H1 (cell line): ENCODE measurements at regions not wholly inside any gene's neighbourhood (a gene's known extent, or its start where the extent isn't known, plus 50 kb on each side); places are given as distances from the start of the nearest gene placed in this dataset.

ENCODE experiments used
- CBX8 ChIP-seq: fragments of 300-800, 300-1000 bp; sonication (generic); IDR thresholded peaks from 2 replicates; pipeline ENCODE4 v1.7.1; 2016; ENCODE audit warnings: low read depth, low read length, borderline replicate concordance
- EGR1 ChIP-seq: IDR thresholded peaks from 2 replicates; pipeline ENCODE4 v1.6.1; 2011; ENCODE audit warnings: low read depth, low read length, borderline replicate concordance
- EZH2 ChIP-seq: fragments of 200-600 bp; sonication (generic); IDR thresholded peaks from 2 replicates; pipeline ENCODE4 v1.7.1; 2012; ENCODE audit warnings: low read depth, mild to moderate bottlenecking, moderate library complexity, low read length, inconsistent platforms; ENCODE audit not compliant: severe bottlenecking
- JUN ChIP-seq: IDR thresholded peaks from 2 replicates; pipeline ENCODE4 v1.6.1; 2011; ENCODE audit warnings: low read depth, mild to moderate bottlenecking, improper control_type of control experiment, low read length
- NRF1 ChIP-seq: IDR thresholded peaks from 2 replicates; pipeline ENCODE4 v1.6.1; 2011; ENCODE audit warnings: mild to moderate bottlenecking, low read depth, low read length, improper control_type of control experiment
- POLR2A ChIP-seq, 2 experiments: IDR thresholded peaks; 1 replicate in 1 of 2; 2 replicates in 1 of 2; pipeline ENCODE4 v1.6.1; 2011; ENCODE audit warnings: low read depth in 2 of 2, low read length in 2 of 2, mild to moderate bottlenecking in 2 of 2; ENCODE audit errors: control extremely low read depth in 1 of 2
- SAP30 ChIP-seq: fragments of 300-600 bp; sonication (generic); IDR thresholded peaks from 2 replicates; pipeline ENCODE4 v1.7.1; 2012; ENCODE audit warnings: low read length, moderate library complexity, mild to moderate bottlenecking, inconsistent platforms; ENCODE audit not compliant: insufficient read depth, insufficient replicate concordance
- SP4 ChIP-seq: IDR thresholded peaks from 2 replicates; pipeline ENCODE4 v1.6.1; 2012; ENCODE audit warnings: low read length, inconsistent platforms
- TBP ChIP-seq: IDR thresholded peaks from 2 replicates; pipeline ENCODE4 v1.6.1; 2011; ENCODE audit warnings: low read depth, low read length, improper control_type of control experiment
- TF ChIP-seq, protein P1 (sequence below): fragments of 300-600 bp; sonication (generic); IDR thresholded peaks from 2 replicates; pipeline ENCODE4 v1.7.1; 2012; ENCODE audit warnings: low read length, moderate library complexity, mild to moderate bottlenecking, inconsistent platforms; ENCODE audit not compliant: insufficient replicate concordance
- TF ChIP-seq, protein P2 (sequence below): IDR thresholded peaks from 2 replicates; pipeline ENCODE4 v1.6.1; 2011; ENCODE audit warnings: low read length, improper control_type of control experiment

DNA sequence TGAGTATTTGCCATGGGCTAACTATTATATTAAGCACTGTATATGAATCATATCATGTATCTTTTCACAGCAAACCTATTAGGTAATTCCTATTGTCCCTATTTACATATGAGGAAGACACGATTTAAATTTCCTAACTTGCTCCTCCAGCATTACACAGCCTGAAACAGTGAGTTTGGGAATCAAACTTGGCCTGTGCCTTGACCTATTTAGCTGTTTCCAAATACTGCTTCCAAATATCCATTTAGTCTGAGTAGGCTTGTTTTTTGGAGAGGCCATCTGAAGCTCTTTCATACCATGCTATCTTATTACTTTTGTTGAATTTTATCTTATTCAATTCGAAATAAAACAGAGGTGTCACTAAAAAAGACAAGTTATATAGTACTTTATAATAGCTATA is 447.3 kb upstream of the MPDZ start (continued):
- TF ChIP-seq, protein P1, sequence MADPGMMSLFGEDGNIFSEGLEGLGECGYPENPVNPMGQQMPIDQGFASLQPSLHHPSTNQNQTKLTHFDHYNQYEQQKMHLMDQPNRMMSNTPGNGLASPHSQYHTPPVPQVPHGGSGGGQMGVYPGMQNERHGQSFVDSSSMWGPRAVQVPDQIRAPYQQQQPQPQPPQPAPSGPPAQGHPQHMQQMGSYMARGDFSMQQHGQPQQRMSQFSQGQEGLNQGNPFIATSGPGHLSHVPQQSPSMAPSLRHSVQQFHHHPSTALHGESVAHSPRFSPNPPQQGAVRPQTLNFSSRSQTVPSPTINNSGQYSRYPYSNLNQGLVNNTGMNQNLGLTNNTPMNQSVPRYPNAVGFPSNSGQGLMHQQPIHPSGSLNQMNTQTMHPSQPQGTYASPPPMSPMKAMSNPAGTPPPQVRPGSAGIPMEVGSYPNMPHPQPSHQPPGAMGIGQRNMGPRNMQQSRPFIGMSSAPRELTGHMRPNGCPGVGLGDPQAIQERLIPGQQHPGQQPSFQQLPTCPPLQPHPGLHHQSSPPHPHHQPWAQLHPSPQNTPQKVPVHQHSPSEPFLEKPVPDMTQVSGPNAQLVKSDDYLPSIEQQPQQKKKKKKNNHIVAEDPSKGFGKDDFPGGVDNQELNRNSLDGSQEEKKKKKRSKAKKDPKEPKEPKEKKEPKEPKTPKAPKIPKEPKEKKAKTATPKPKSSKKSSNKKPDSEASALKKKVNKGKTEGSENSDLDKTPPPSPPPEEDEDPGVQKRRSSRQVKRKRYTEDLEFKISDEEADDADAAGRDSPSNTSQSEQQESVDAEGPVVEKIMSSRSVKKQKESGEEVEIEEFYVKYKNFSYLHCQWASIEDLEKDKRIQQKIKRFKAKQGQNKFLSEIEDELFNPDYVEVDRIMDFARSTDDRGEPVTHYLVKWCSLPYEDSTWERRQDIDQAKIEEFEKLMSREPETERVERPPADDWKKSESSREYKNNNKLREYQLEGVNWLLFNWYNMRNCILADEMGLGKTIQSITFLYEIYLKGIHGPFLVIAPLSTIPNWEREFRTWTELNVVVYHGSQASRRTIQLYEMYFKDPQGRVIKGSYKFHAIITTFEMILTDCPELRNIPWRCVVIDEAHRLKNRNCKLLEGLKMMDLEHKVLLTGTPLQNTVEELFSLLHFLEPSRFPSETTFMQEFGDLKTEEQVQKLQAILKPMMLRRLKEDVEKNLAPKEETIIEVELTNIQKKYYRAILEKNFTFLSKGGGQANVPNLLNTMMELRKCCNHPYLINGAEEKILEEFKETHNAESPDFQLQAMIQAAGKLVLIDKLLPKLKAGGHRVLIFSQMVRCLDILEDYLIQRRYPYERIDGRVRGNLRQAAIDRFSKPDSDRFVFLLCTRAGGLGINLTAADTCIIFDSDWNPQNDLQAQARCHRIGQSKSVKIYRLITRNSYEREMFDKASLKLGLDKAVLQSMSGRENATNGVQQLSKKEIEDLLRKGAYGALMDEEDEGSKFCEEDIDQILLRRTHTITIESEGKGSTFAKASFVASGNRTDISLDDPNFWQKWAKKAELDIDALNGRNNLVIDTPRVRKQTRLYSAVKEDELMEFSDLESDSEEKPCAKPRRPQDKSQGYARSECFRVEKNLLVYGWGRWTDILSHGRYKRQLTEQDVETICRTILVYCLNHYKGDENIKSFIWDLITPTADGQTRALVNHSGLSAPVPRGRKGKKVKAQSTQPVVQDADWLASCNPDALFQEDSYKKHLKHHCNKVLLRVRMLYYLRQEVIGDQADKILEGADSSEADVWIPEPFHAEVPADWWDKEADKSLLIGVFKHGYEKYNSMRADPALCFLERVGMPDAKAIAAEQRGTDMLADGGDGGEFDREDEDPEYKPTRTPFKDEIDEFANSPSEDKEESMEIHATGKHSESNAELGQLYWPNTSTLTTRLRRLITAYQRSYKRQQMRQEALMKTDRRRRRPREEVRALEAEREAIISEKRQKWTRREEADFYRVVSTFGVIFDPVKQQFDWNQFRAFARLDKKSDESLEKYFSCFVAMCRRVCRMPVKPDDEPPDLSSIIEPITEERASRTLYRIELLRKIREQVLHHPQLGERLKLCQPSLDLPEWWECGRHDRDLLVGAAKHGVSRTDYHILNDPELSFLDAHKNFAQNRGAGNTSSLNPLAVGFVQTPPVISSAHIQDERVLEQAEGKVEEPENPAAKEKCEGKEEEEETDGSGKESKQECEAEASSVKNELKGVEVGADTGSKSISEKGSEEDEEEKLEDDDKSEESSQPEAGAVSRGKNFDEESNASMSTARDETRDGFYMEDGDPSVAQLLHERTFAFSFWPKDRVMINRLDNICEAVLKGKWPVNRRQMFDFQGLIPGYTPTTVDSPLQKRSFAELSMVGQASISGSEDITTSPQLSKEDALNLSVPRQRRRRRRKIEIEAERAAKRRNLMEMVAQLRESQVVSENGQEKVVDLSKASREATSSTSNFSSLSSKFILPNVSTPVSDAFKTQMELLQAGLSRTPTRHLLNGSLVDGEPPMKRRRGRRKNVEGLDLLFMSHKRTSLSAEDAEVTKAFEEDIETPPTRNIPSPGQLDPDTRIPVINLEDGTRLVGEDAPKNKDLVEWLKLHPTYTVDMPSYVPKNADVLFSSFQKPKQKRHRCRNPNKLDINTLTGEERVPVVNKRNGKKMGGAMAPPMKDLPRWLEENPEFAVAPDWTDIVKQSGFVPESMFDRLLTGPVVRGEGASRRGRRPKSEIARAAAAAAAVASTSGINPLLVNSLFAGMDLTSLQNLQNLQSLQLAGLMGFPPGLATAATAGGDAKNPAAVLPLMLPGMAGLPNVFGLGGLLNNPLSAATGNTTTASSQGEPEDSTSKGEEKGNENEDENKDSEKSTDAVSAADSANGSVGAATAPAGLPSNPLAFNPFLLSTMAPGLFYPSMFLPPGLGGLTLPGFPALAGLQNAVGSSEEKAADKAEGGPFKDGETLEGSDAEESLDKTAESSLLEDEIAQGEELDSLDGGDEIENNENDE, result no peak
- TF ChIP-seq EGR1, result no peak
- TF ChIP-seq, protein P2, sequence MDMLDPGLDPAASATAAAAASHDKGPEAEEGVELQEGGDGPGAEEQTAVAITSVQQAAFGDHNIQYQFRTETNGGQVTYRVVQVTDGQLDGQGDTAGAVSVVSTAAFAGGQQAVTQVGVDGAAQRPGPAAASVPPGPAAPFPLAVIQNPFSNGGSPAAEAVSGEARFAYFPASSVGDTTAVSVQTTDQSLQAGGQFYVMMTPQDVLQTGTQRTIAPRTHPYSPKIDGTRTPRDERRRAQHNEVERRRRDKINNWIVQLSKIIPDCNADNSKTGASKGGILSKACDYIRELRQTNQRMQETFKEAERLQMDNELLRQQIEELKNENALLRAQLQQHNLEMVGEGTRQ, result no peak
- TF ChIP-seq POLR2A (IDR thresholded peaks at IDR 0.05; ENCODE audit: control extremely low read depth in 1 of 2, low read depth in 2 of 2, low read length in 2 of 2), result no peak
- TF ChIP-seq SP4, result no peak
- TF ChIP-seq SAP30, result no peak
- TF ChIP-seq NRF1, result no peak
- TF ChIP-seq JUN, result no peak
- no peak for TF ChIP-seq EZH2
- TF ChIP-seq TBP, result no peak
- no peak for TF ChIP-seq CBX8
